ENCODE measurements at regions not wholly inside any gene's neighbourhood (a gene's known extent, or its start where the extent isn't known, plus 50 kb on each side); places are given as distances from the start of the nearest gene placed in this dataset.

GRCh38 chr3:88707837-88708236 lies 399.6 kb upstream of the EPHA3 start (continued):
- TF ChIP-seq KDM1A (IDR thresholded peaks at IDR 0.05; ENCODE audit: borderline replicate concordance, low read length) (no peak), SIN3A (conservative IDR thresholded peaks at IDR 0.05 in 1 of 2, IDR thresholded peaks at IDR 0.05 in 1 of 2; ENCODE audit: low read depth in 1 of 2, low read length in 2 of 2) (no peak), HDAC6 (IDR thresholded peaks at IDR 0.05; ENCODE audit: low read depth, low read length) (no peak), JUND (IDR thresholded peaks at IDR 0.05; ENCODE audit: low read length) (no peak), YY1 (IDR thresholded peaks at IDR 0.05; ENCODE audit: low read depth, low read length) (no peak), CHD2 (IDR thresholded peaks at IDR 0.05; ENCODE audit: low read length) (no peak), CBX5 (IDR thresholded peaks at IDR 0.05; ENCODE audit: low read depth, low read length) (no peak), RFX5 (IDR thresholded peaks at IDR 0.05; ENCODE audit: borderline replicate concordance, low read depth, low read length) (no peak), TBP (IDR thresholded peaks at IDR 0.05; ENCODE audit: low read depth, low read length) (no peak)

All from H1 (cell line).